Right lobe of liver (tissue), 4 donors: ENCODE measurements at regions not wholly inside any gene's neighbourhood (a gene's known extent, or its start where the extent isn't known, plus 50 kb on each side); places are given as distances from the start of the nearest gene placed in this dataset.

Experiments used
- CTCF ChIP-seq, 4 donors: fragments of 200-600 bp in 3 of 4; fragments of 450-650 bp in 1 of 4; IDR thresholded peaks; one replicate each; pipeline versions ENCODE4 v1.5.1 to v1.8.0; 2016 to 2022; ENCODE audit warnings: antibody characterized with exemption in 4 of 4, mild to moderate bottlenecking in 2 of 4
- POLR2A ChIP-seq: fragments of 450-650 bp; IDR thresholded peaks from one replicate; pipeline ENCODE4 v1.6.1; 2017; ENCODE audit warnings: antibody characterized with exemption, mild to moderate bottlenecking
- donor health status: DM: no; HTN: no; CAD: no.
- donor health status: DM: no; HTN: no; CAD: no.
- donor health status: DM: no; HTN: yes; CAD: no.

DNA sequence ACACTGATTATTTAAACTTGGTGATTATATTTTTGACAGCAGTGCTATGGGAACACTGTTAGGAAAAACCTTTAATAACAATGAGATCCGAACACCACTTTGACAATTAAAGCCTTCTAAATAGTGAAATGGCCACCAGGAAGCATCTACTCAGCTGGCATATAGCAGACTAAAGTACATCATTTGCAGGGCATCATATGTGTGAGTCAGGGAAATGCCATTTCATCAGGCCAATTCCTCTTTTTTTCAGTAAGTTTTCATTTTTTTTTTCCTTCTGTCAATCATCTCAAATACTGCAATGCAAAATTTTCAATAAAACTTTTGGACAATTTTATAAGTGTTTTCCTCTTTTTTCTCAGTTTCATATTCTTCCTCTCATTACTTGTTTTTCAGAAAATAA is 521.4 kb upstream of the SEMA3D start:
- no peak for TF ChIP-seq CTCF (IDR thresholded peaks at IDR 0.05)
- no peak for TF ChIP-seq POLR2A
